Mucosa of rectum (tissue), 2 donors: ENCODE measurements at regions not wholly inside any gene's neighbourhood (a gene's known extent, or its start where the extent isn't known, plus 50 kb on each side); places are given as distances from the start of the nearest gene placed in this dataset.
A peak's percentile ranks its signal among the peaks of the same experiment; 100 is the strongest.

ENCODE experiments used
- H3K27ac ChIP-seq, 2 donors: one replicate each; pipeline ENCODE4 v1.7.0; 2013; ENCODE audit warnings: inconsistent platforms in 2 of 2, low read depth in 2 of 2, low read length in 2 of 2
- H3K27me3 ChIP-seq, 2 donors: one replicate each; pipeline ENCODE4 v1.7.0; 2013; ENCODE audit warnings: low read length in 2 of 2; ENCODE audit not compliant: control insufficient read depth in 2 of 2, insufficient read depth in 2 of 2
- H3K36me3 ChIP-seq, 2 donors: one replicate each; pipeline ENCODE4 v1.7.0; 2013; ENCODE audit warnings: low read length in 2 of 2; ENCODE audit not compliant: control insufficient read depth in 2 of 2, insufficient read depth in 2 of 2
- H3K4me1 ChIP-seq, 2 donors: one replicate each; pipeline ENCODE4 v1.7.0; 2013; ENCODE audit warnings: low read length in 2 of 2, mild to moderate bottlenecking in 1 of 2; ENCODE audit not compliant: control insufficient read depth in 2 of 2, insufficient read depth in 2 of 2
- H3K4me3 ChIP-seq, 2 donors: one replicate each; pipeline ENCODE4 v1.7.0; 2013; ENCODE audit warnings: low read length in 2 of 2
- H3K9ac ChIP-seq, 2 donors: one replicate each; pipeline ENCODE4 v1.7.0; 2013; ENCODE audit warnings: low read length in 2 of 2, low read depth in 1 of 2, mild to moderate bottlenecking in 1 of 2
- H3K9me3 ChIP-seq, 2 donors: one replicate each; pipeline ENCODE4 v1.7.0; 2013; ENCODE audit warnings: low read length in 2 of 2; ENCODE audit not compliant: control insufficient read depth in 2 of 2
- donor health status: healthy.
- donor health status: Normal muscosa, but diverticular disease.

DNA sequence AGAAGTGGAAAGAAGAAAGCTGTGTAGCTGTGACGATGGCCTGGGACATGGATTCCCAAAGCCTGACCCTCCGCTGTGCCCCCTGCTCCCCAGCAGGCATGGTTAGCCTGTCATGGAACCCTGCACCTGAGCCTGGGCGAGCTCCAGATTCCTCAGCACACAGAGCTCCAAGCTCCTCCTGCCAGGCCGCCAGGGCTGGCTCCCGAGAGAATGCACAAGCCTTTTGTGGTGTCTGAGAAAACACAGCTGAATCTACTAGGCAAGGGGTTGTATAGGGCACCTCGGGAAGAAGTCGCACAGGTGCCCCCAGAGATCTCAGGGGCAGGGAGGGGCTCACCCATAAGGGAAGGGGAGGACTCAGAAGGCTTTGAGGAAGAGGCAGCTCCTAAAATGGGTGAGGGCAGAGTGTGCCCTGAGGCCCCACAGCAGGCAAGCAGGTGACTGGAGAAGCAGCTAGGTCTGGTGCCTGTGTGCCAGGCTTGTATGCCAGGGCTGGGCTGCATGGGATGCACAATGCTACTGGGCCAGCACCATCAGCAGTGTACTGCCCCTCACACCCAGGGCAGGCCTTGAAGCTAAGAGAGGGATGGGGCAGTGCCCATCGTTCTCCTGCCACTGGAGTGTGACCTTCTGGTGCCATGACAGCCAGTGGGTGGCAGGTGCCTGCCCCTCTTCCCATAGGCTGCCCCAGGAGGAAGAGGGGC is 64.3 kb upstream of the CD93 start:
- H3K9ac ChIP-seq = no peak overlapping the region
- no peaks in the 10 kb centered on the region for H3K27me3 ChIP-seq
- H3K4me3 ChIP-seq = no peak overlapping the region
- H3K4me1 ChIP-seq = peaks cover 0 to 11% of the 10 kb centered on the region in 2 donors
- H3K9me3 ChIP-seq = no peaks in the 10 kb centered on the region
- no peaks in the 10 kb centered on the region for H3K36me3 ChIP-seq
- no peak overlapping the region for H3K27ac ChIP-seq

DNA sequence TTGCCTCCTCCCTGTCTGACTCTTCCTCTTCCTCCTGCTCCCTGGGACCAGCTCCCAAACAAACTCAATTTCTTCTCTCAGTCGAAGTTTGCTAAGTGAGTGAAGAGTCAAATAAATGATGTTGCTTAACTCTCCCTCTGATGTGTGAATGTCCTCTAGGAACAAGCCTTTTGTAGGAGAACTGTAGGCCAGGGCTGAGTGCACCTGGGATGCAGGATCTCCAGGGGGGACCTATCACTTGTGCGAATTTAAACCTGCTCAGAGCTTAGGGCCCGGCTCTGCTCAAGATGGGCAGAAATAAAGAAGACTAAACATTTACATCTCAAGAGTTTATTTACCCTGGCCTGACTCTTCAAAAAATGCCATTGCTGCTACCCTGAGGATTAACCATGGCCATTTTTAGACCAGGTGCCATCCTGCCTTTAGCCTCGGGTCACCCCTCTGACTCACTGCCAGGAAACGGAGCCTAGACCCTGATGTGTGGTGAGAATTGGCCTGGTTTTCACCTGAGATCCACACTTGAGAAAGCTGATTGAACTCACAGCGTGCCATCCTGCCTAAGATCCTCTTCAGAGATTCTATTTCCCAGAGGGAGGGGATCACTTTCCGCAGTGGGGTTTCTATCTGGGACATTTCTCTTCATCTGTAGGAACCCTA is 63.6 kb upstream of the CD93 start:
- H3K4me1 ChIP-seq = peaks cover 0 to 11% of the 10 kb centered on the region in 2 donors
- no peak overlapping the region for H3K27ac ChIP-seq
- H3K9me3 ChIP-seq = no peaks in the 10 kb centered on the region
- no peak overlapping the region for H3K4me3 ChIP-seq
- no peaks in the 10 kb centered on the region for H3K27me3 ChIP-seq
- no peaks in the 10 kb centered on the region for H3K36me3 ChIP-seq
- H3K9ac ChIP-seq = no peak overlapping the region

DNA sequence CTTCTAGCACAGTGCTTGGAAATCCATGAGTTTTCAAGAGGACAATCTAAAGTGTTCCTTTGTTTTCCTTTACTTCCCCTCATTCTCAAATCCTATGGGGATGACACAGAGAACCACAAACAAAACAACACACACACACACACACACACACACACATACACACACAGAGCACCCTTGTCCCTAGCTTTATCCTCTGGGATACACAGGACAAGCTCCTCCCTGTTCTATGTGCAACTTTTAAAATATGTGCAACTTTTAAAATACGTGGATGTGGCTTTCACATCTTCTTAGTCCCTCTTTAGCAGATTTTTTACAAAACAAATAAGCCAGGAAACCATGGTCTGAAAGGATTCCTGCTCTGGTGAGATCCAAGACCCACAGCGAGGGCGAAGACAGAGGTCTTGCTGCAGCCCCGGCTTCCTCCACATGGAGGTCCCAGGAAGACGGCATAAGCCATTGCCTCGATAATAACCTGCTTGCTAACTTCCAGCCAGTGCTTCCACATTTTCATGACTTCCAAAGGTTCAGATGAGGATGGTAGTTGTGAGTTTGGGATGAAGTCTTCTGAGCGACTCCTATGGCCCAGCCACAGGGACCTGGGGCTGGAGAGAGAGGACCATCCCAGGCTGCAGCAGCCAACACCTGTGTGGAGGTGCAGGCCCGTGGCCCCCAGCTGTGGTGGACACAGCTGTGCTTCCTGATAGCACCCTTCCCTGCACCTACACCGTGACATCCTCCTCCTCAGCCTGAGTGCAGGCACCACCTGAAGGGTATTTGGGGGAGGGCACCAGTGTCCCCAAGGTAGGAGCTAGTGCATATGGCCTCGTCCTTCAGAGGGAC is 62.8 kb upstream of the CD93 start:
- H3K9ac ChIP-seq = no peak overlapping the region
- no peak overlapping the region for H3K4me3 ChIP-seq
- no peaks in the 10 kb centered on the region for H3K27me3 ChIP-seq
- H3K9me3 ChIP-seq = no peaks in the 10 kb centered on the region
- no peaks in the 10 kb centered on the region for H3K36me3 ChIP-seq
- peak overlapping the region; percentile 27 to 67 for H3K27ac ChIP-seq
- peaks cover 0 to 11% of the 10 kb centered on the region in 2 donors for H3K4me1 ChIP-seq

DNA sequence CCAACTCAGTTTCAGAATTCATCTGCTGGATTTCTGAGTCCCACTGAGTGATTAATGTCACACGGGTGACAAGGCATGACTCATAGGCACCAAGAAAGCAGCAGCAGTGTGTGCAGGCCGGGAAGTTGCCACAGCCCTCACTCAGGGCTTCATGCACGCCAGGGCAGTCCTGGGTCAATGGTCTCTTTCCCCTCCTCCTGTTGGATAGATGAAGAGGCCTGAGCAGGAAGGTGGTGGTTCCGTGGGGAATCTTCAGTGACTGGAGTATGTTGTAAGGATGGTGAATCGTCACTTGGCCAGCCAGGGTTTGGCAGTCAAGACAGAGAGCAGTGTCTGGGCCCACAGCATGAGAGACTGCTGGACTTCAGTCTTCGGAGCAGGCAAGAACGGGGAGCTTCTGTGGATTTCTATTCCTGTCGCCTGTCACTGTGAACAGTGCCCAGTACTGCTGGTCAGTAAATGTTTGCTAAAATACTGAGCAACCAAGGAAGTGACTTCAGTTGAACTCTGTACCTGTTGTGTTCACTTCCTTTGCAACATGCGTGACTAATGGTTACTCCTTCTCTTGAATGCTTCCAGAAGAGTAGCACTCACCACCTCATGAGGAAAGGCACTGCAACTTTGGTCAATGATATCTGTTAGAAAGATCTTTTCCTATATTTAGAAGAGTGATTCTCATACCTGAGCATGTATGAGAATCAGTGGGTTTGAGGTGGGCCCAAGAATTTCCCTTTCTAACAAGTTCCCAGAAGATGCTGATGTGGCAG is 62.0 kb upstream of the CD93 start:
- Histone ChIP-seq H3K9ac (no peak overlapping the region), H3K27ac (peak overlapping the region; percentile 27 to 67)

DNA sequence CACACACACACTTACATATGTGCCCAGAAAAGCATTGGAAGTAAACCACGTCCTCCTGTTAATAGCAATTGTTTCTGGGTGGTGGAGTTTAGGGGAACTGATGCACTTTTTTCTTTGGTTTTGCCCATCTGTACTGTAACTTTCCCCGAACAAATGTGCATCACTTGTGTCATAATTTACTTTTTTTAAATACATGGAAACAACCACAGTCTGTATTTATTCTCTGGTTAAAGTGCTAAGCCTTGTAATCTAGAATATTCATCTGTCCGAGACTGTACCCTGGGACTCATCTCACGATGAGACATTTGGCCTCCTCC is 61.5 kb upstream of the CD93 start:
- no peaks in the 10 kb centered on the region for H3K36me3 ChIP-seq
- H3K4me3 ChIP-seq = no peak overlapping the region
- peak overlapping the region; percentile 27 to 67 for H3K27ac ChIP-seq
- peaks cover 0 to 11% of the 10 kb centered on the region in 2 donors for H3K4me1 ChIP-seq
- H3K9me3 ChIP-seq = no peaks in the 10 kb centered on the region
- H3K9ac ChIP-seq = no peak overlapping the region
- no peaks in the 10 kb centered on the region for H3K27me3 ChIP-seq

More for the DNA sequence above, 62.0 kb upstream of the CD93 start:
- Histone ChIP-seq H3K4me3 (no peak overlapping the region), H3K36me3 (no peaks in the 10 kb centered on the region), H3K27me3 (no peaks in the 10 kb centered on the region), H3K9me3 (no peaks in the 10 kb centered on the region), H3K4me1 (peaks cover 0 to 11% of the 10 kb centered on the region in 2 donors)

DNA sequence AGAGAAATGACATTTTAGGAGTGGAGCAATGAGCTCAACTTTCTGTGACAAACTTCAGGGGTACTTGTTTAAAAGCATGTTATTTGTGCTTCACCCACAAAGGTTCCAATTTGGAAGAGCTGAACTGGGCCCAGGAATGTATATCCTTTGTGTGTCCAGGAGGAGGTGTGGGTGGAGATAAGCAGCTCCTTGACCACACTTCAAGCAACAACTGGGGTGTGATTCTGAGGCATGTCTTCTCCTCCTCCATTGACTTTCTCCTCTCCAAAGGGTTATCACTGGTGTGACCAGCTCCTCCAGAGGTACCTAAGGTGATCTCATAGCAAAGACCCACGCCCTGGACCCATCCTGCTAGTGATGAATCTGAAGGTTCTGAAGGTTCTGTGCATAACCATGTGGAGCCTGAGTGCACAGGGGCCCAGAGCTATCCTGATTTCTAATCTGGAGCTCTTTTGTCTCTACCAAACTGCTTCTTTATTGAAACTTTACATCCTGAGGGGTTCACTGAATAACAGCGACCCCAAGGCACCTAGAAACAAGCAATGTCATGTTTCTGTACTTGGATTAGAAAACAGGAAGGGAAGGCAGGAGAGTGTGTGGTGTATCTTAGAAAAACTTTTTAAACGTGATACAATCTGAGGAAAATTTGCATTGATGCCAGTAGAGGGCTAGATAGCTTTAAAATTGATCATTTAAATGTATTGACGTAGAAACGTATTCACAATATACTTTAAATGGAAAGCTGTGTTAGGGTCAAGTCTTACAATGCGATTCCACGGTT is 60.9 kb upstream of the CD93 start:
- Histone ChIP-seq H3K4me1 (peaks cover 0 to 8% of the 10 kb centered on the region in 2 donors), H3K27ac (no peak overlapping the region), H3K9ac (no peak overlapping the region), H3K4me3 (no peak overlapping the region), H3K27me3 (no peaks in the 10 kb centered on the region), H3K9me3 (no peaks in the 10 kb centered on the region), H3K36me3 (no peaks in the 10 kb centered on the region)

DNA sequence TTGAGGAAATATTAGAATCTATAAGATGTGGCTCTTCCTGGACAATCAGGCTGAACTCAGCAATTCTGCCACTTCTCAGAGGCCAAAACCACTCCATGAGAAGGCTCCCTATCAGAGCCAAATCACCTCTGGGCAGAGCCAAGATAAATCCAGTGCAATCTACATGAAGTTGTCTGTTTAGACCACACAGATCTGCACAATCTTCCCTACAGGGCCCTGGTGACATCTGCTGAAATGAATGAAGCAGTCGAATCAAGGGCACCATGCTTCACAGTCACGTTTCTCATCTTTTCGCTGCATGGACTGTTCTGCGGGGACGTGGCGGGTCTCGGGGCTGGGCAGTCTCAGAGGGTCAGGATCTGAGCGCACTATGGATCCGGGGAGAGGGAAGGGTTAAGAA is 60.1 kb upstream of the CD93 start:
- peaks cover 0 to 7% of the 10 kb centered on the region in 2 donors for H3K4me1 ChIP-seq
- no peaks in the 10 kb centered on the region for H3K27me3 ChIP-seq
- H3K9me3 ChIP-seq = no peaks in the 10 kb centered on the region
- no peaks in the 10 kb centered on the region for H3K36me3 ChIP-seq
- no peak overlapping the region for H3K9ac ChIP-seq
- H3K27ac ChIP-seq = no peak overlapping the region
- no peak overlapping the region for H3K4me3 ChIP-seq

DNA sequence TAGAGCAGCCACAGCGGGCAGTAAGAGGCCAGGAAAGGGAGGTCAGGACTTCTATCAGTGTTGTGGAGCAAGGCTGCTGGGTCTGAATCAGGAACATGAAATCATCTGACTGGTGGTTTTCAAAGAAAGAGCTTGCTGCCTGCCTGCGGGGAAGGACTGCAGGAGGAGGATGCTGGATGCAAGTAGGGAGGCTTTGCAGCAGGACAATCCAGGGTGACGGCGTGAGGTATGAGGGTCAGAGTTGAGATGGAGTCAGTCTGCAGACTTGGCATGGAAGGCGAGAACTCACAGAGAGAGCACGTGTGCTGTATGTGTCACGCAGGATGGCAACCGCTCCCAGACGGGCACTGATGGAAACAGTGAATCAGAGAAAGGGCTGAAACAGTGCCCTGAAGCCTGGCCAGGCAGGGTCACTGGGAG is 59.2 kb upstream of the CD93 start:
- Histone ChIP-seq H3K27ac (peak overlapping the region in 1 of 2 donors; percentile 20), H3K9ac (no peak overlapping the region), H3K4me1 (peaks cover 0 to 7% of the 10 kb centered on the region in 2 donors), H3K9me3 (no peaks in the 10 kb centered on the region), H3K27me3 (no peaks in the 10 kb centered on the region), H3K36me3 (no peaks in the 10 kb centered on the region), H3K4me3 (no peak overlapping the region)

DNA sequence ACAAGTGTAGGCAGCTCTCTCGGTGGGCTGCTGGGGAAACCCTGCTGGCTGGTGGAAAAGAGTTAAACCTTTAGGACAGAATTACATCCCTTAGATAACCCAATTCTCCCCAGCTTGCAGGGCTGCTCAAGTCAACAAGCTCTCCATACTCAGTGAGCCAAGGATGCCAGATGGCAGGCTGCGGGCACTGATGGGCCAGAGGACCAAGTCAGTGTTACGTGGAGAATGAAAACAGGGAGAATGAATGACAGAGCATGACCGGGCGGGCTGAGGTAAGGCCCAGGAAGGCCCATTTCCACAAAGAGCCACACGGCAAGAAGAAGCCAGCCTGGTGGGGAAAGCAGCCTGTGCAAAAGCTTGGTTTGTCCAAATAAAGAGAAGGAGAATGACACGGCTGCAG is 58.7 kb upstream of the CD93 start:
- Histone ChIP-seq H3K4me1 (peaks cover 0 to 7% of the 10 kb centered on the region in 2 donors), H3K9me3 (no peaks in the 10 kb centered on the region), H3K27ac (peak overlapping the region in 1 of 2 donors; percentile 20), H3K4me3 (no peak overlapping the region), H3K36me3 (no peaks in the 10 kb centered on the region), H3K27me3 (no peaks in the 10 kb centered on the region), H3K9ac (no peak overlapping the region)
